ENCODE measurements at regions not wholly inside any gene's neighbourhood (a gene's known extent, or its start where the extent isn't known, plus 50 kb on each side); places are given as distances from the start of the nearest gene placed in this dataset.

- FAIRE-seq (no peak), ATAC-seq (no peak), DNase-seq (ENCODE audit: low read depth in 1 of 2, low spot score in 1 of 2) (no peak)
- Histone ChIP-seq H3K4me3 (no peak overlapping the region), H3K4me2 (no peak overlapping the region), H3K9me3 (no peaks in the 10 kb centered on the region), H3K27ac (no peak overlapping the region), H3K4me1 (no peaks in the 10 kb centered on the region)
- CTCF ChIA-PET = no interaction called here
- POLR2A ChIA-PET = no interaction called here
- TF ChIP-seq FOXS1 (CRISPR knock-in tag; IDR thresholded peaks at IDR 0.05) (no peak), NFE2L2 (conservative IDR thresholded peaks at IDR 0.05; ENCODE audit: low read length) (no peak), ZSCAN20 (CRISPR knock-in tag; IDR thresholded peaks at IDR 0.05) (no peak), HMGXB4 (CRISPR knock-in tag; IDR thresholded peaks at IDR 0.05; ENCODE audit: borderline replicate concordance) (no peak), USF2 (IDR thresholded peaks at IDR 0.05) (no peak), RAD21 (conservative IDR thresholded peaks at IDR 0.05 in 1 of 2, IDR thresholded peaks at IDR 0.05 in 1 of 2) (no peak), CTCF (IDR thresholded peaks at IDR 0.05) (no peak), ESRRA (IDR thresholded peaks at IDR 0.05; ENCODE audit: borderline replicate concordance, low read length) (no peak), JUN (IDR thresholded peaks at IDR 0.05) (no peak), HOXB13 (CRISPR knock-in tag; IDR thresholded peaks at IDR 0.05; ENCODE audit: low read depth) (no peak)
Observed at GRCh38 chr20:24077145-24077544, 88.6 kb upstream of the GGTLC1 start.

- no peak overlapping the region for H3K27ac ChIP-seq
- no peaks in the 10 kb centered on the region for H3K4me1 ChIP-seq
- ATAC-seq (no peak), DNase-seq (ENCODE audit: low read depth in 1 of 2, low spot score in 1 of 2) (no peak), FAIRE-seq (no peak)
- H3K4me2 ChIP-seq = no peak overlapping the region
- H3K4me3 ChIP-seq = no peak overlapping the region
- WGBS (ENCODE audit: missing lambda C conversion rate) = 70% methylated on average over 2 of the region's 2 CpGs
- peaks cover 13% of the 10 kb centered on the region for H3K9me3 ChIP-seq
- TF ChIP-seq ZSCAN20 (CRISPR knock-in tag; IDR thresholded peaks at IDR 0.05) (no peak), PBX3 (IDR thresholded peaks at IDR 0.05) (no peak), RFX5 (IDR thresholded peaks at IDR 0.05) (no peak), CTCF (IDR thresholded peaks at IDR 0.05) (no peak), RCOR1 (IDR thresholded peaks at IDR 0.05; ENCODE audit: low read depth, low read length) (no peak), NR3C1 (IDR thresholded peaks at IDR 0.05) (no peak), EHMT2 (IDR thresholded peaks at IDR 0.05; ENCODE audit: low read depth) (no peak), TFCP2L1 (CRISPR knock-in tag; IDR thresholded peaks at IDR 0.05) (no peak), ZC3H11A (IDR thresholded peaks at IDR 0.05) (no peak), SREBF2 (IDR thresholded peaks at IDR 0.05) (no peak), HOXB5 (CRISPR knock-in tag; IDR thresholded peaks at IDR 0.05) (no peak), CBX8 (IDR thresholded peaks at IDR 0.05) (no peak)
- POLR2A ChIA-PET = no interaction called here
- CTCF ChIA-PET = no interaction called here
Observed at GRCh38 chr20:24070679-24071078, 82.1 kb upstream of the GGTLC1 start.

Data from A549 (cell line).